Mammary epithelial cell (primary cell): ENCODE measurements at regions not wholly inside any gene's neighbourhood (a gene's known extent, or its start where the extent isn't known, plus 50 kb on each side); places are given as distances from the start of the nearest gene placed in this dataset.

Source experiments
- CTCF ChIP-seq, 2 donors: IDR thresholded peaks in 1 of 2; conservative IDR thresholded peaks in 1 of 2; 2 replicates each; pipeline ENCODE4 v1.5.1; 2011 to 2012; ENCODE audit warnings: inconsistent platforms in 2 of 2, low read length in 2 of 2, mild to moderate bottlenecking in 2 of 2, control low read depth in 1 of 2, low read depth in 1 of 2; ENCODE audit not compliant: insufficient read depth in 1 of 2; ENCODE audit errors: extremely low read depth in 1 of 2
- EZH2 ChIP-seq: IDR thresholded peaks from 2 replicates; pipeline ENCODE4 v1.6.1; 2012; ENCODE audit warnings: low read length, inconsistent platforms, borderline replicate concordance

GRCh38 chr6:167530951-167531350 lies 206.1 kb downstream of the TTLL2 start:
- TF ChIP-seq CTCF (conservative IDR thresholded peaks at IDR 0.05 in 1 of 2, IDR thresholded peaks at IDR 0.05 in 1 of 2; ENCODE audit: extremely low read depth in 1 of 2, insufficient read depth in 1 of 2, low read depth in 1 of 2, low read length in 2 of 2), result no peak
- no peak for TF ChIP-seq EZH2
